ENCODE measurements at regions not wholly inside any gene's neighbourhood (a gene's known extent, or its start where the extent isn't known, plus 50 kb on each side); places are given as distances from the start of the nearest gene placed in this dataset.

DNA sequence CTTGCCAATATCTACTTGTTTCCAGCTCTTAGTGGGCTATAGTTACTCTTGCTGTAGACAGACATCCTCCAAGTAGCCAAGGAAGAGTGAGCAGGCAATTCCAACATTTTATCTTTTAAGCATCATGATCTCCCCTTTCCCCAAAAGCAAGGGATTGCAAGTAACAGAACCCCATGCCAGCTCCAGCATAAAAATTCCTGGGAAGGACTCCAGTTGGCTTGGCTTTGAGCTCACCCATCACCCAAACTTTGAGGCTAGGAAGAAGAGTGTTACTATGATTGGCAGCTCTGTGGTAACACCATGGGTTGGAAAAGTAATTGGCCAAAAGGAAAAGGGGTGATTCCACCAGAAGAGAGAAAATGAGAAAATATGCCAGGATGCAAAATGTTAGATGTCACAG lies 1086.4 kb upstream of the RBFOX1 start:
- Histone ChIP-seq H3K36me3 (ENCODE audit: control insufficient read depth in 2 of 2, insufficient read depth in 2 of 2, low read length in 2 of 2) (no peaks in the 10 kb centered on the region), H3K9me3 (ENCODE audit: control insufficient read depth in 2 of 2, low read length in 2 of 2) (no peaks in the 10 kb centered on the region), H3K27ac (ENCODE audit: low read depth in 2 of 2, low read length in 2 of 2) (no peak overlapping the region), H3K4me3 (ENCODE audit: low read length in 2 of 2) (no peak overlapping the region), H3K4me1 (ENCODE audit: control insufficient read depth in 2 of 2, insufficient read depth in 2 of 2, low read length in 2 of 2) (no peaks in the 10 kb centered on the region), H3K9ac (ENCODE audit: low read depth in 1 of 2, low read length in 2 of 2) (no peak overlapping the region), H3K27me3 (ENCODE audit: control insufficient read depth in 2 of 2, insufficient read depth in 2 of 2, low read length in 2 of 2) (no peaks in the 10 kb centered on the region)

DNA sequence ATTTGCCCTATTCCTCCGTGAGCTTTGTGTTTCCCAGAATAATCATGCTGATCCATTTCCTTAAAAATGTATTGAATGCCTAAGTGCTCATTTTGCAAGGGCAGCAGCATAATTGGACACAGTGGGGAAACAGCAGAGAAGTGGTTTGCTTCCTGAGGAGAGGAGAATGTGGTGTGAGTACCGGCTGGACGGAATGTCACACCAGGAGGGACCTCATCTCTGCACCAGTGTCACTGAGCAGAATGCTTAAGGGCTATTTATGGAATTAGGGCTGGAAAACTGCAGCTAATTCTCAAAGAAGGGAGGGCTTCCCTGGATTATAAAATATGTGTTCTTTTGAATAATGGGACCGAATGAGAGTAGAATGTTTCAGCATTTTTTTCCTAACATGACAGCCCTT lies 1100.6 kb upstream of the RBFOX1 start:
- Histone ChIP-seq H3K27ac (ENCODE audit: low read depth in 2 of 2, low read length in 2 of 2) (no peak overlapping the region), H3K9ac (ENCODE audit: low read depth in 1 of 2, low read length in 2 of 2) (no peak overlapping the region), H3K4me1 (ENCODE audit: control insufficient read depth in 2 of 2, insufficient read depth in 2 of 2, low read length in 2 of 2) (no peaks in the 10 kb centered on the region), H3K4me3 (ENCODE audit: low read length in 2 of 2) (no peak overlapping the region), H3K36me3 (ENCODE audit: control insufficient read depth in 2 of 2, insufficient read depth in 2 of 2, low read length in 2 of 2) (no peaks in the 10 kb centered on the region), H3K27me3 (ENCODE audit: control insufficient read depth in 2 of 2, insufficient read depth in 2 of 2, low read length in 2 of 2) (no peaks in the 10 kb centered on the region), H3K9me3 (ENCODE audit: control insufficient read depth in 2 of 2, low read length in 2 of 2) (no peaks in the 10 kb centered on the region)

DNA sequence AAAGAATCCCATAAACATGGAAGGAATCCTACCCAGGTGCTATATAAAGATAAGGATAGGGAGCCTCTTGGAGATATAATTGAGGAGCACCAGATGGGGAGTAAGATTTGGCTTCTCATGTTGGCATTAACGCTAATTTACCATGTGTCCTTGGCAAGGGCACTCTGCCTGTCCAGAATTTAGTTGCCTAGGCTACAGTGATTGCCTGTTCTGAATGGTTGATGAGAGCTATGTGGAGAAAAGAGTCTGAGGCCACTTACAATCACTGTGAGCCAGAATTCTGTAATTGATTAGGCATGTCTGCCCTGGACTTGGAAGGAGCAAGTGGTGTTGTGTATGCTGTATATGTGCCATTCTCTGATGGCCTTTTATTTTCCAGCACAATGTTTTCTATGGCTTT lies 1101.2 kb upstream of the RBFOX1 start:
- no peaks in the 10 kb centered on the region for H3K4me1 ChIP-seq (ENCODE audit: control insufficient read depth in 2 of 2, insufficient read depth in 2 of 2, low read length in 2 of 2)
- H3K9ac ChIP-seq (ENCODE audit: low read depth in 1 of 2, low read length in 2 of 2) = no peak overlapping the region
- no peaks in the 10 kb centered on the region for H3K27me3 ChIP-seq (ENCODE audit: control insufficient read depth in 2 of 2, insufficient read depth in 2 of 2, low read length in 2 of 2)
- no peak overlapping the region for H3K27ac ChIP-seq (ENCODE audit: low read depth in 2 of 2, low read length in 2 of 2)
- no peaks in the 10 kb centered on the region for H3K9me3 ChIP-seq (ENCODE audit: control insufficient read depth in 2 of 2, low read length in 2 of 2)
- no peak overlapping the region for H3K4me3 ChIP-seq (ENCODE audit: low read length in 2 of 2)
- no peaks in the 10 kb centered on the region for H3K36me3 ChIP-seq (ENCODE audit: control insufficient read depth in 2 of 2, insufficient read depth in 2 of 2, low read length in 2 of 2)

DNA sequence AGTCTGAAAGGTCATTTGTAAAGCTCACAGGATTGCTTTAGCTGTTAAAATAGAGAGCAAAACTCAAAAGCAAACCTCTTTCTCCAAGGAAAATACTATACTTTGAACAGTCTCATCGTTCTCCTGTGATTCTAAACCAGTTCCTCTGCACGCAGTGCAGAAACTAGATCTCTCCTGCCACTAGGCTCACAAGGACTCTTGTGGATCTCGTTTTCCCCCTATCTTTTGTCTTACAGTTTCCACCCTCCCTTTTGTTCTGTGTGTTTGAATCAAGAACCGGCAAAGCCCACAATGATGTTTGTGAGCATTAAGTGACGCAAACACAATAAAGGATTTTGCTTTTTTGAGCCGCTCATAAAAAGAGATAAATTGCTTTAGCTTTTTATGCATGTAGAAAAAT lies 1103.5 kb upstream of the RBFOX1 start:
- Histone ChIP-seq H3K27ac (ENCODE audit: low read depth in 2 of 2, low read length in 2 of 2) (no peak overlapping the region), H3K36me3 (ENCODE audit: control insufficient read depth in 2 of 2, insufficient read depth in 2 of 2, low read length in 2 of 2) (no peaks in the 10 kb centered on the region), H3K27me3 (ENCODE audit: control insufficient read depth in 2 of 2, insufficient read depth in 2 of 2, low read length in 2 of 2) (no peaks in the 10 kb centered on the region), H3K4me1 (ENCODE audit: control insufficient read depth in 2 of 2, insufficient read depth in 2 of 2, low read length in 2 of 2) (no peaks in the 10 kb centered on the region), H3K9ac (ENCODE audit: low read depth in 1 of 2, low read length in 2 of 2) (no peak overlapping the region), H3K4me3 (ENCODE audit: low read length in 2 of 2) (no peak overlapping the region), H3K9me3 (ENCODE audit: control insufficient read depth in 2 of 2, low read length in 2 of 2) (no peaks in the 10 kb centered on the region)

DNA sequence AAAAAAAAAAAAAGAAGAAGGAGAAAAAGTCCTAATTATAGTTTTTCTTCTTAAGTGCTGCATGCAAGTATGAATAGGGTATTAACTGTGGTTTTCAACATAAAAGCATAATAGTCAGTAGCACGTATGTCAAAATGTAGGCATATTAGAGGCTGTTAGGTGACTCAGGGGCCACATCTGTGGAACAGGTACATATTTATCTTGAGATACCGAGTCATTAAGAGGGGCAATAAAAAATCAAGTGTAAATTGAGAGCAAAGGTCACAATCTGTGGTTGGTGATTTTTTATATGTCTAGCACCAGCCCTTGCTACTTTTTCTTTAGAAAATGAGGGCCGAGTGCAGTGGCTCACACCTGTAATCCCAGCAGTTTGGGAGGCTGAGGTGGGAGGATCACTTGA lies 1113.8 kb upstream of the RBFOX1 start:
- no peaks in the 10 kb centered on the region for H3K9me3 ChIP-seq (ENCODE audit: control insufficient read depth in 2 of 2, low read length in 2 of 2)
- H3K9ac ChIP-seq (ENCODE audit: low read depth in 1 of 2, low read length in 2 of 2) = no peak overlapping the region
- no peaks in the 10 kb centered on the region for H3K36me3 ChIP-seq (ENCODE audit: control insufficient read depth in 2 of 2, insufficient read depth in 2 of 2, low read length in 2 of 2)
- no peaks in the 10 kb centered on the region for H3K27me3 ChIP-seq (ENCODE audit: control insufficient read depth in 2 of 2, insufficient read depth in 2 of 2, low read length in 2 of 2)
- peak overlapping the region in 1 of 2 donors; percentile 7 for H3K4me3 ChIP-seq (ENCODE audit: low read length in 2 of 2)
- H3K4me1 ChIP-seq (ENCODE audit: control insufficient read depth in 2 of 2, insufficient read depth in 2 of 2, low read length in 2 of 2) = peaks cover 3 to 4% of the 10 kb centered on the region in 2 donors
- H3K27ac ChIP-seq (ENCODE audit: low read depth in 2 of 2, low read length in 2 of 2) = no peak overlapping the region

DNA sequence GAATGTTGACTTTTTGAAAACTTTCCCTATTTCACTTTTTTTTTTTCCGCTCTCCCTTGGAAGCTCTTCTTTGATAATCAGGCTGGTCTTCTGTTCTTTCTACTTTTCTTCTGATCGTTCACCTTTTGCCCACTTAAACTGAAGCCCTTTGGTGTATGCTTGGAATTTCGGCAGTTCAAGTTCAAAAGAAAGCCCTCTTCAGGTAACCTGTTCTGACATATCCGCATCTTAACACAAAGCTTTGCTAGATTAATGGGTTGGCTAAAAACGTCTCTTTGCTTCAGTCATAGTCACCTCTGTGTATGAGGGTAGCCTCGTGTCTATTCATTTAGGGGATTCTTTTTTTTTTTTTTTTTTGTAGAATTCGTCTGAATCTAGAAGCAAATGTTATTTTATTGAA lies 1115.8 kb upstream of the RBFOX1 start:
- Histone ChIP-seq H3K36me3 (ENCODE audit: control insufficient read depth in 2 of 2, insufficient read depth in 2 of 2, low read length in 2 of 2) (no peaks in the 10 kb centered on the region), H3K27me3 (ENCODE audit: control insufficient read depth in 2 of 2, insufficient read depth in 2 of 2, low read length in 2 of 2) (no peaks in the 10 kb centered on the region), H3K9me3 (ENCODE audit: control insufficient read depth in 2 of 2, low read length in 2 of 2) (no peaks in the 10 kb centered on the region), H3K4me1 (ENCODE audit: control insufficient read depth in 2 of 2, insufficient read depth in 2 of 2, low read length in 2 of 2) (peaks cover 3 to 4% of the 10 kb centered on the region in 2 donors), H3K4me3 (ENCODE audit: low read length in 2 of 2) (no peak overlapping the region), H3K27ac (ENCODE audit: low read depth in 2 of 2, low read length in 2 of 2) (no peak overlapping the region), H3K9ac (ENCODE audit: low read depth in 1 of 2, low read length in 2 of 2) (no peak overlapping the region)

DNA sequence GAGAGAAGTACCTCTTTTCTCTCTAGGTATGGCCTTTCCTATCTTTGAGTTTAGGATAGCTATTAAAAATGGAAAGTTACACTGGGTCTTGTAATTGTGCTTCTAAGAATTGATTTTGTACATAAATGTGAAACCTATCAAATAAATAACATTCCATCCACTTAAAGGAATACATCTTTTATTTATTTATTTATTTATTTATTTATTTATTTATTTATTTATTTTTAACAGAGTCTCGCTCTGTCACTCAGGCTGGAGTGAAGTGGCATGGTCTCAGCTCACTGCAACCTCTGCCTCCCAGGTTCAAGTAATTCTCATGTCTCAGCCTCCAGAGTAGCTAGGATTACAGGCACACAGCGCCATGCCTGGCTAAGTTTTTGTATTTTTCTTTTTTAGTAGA lies 1114.0 kb upstream of the EEF2KMT start:
- H3K27ac ChIP-seq (ENCODE audit: low read depth in 2 of 2, low read length in 2 of 2) = no peak overlapping the region
- no peak overlapping the region for H3K9ac ChIP-seq (ENCODE audit: low read depth in 1 of 2, low read length in 2 of 2)
- H3K4me3 ChIP-seq (ENCODE audit: low read length in 2 of 2) = no peak overlapping the region
- no peaks in the 10 kb centered on the region for H3K9me3 ChIP-seq (ENCODE audit: control insufficient read depth in 2 of 2, low read length in 2 of 2)
- no peaks in the 10 kb centered on the region for H3K27me3 ChIP-seq (ENCODE audit: control insufficient read depth in 2 of 2, insufficient read depth in 2 of 2, low read length in 2 of 2)
- peaks cover 6 to 7% of the 10 kb centered on the region in 2 donors for H3K4me1 ChIP-seq (ENCODE audit: control insufficient read depth in 2 of 2, insufficient read depth in 2 of 2, low read length in 2 of 2)
- no peaks in the 10 kb centered on the region for H3K36me3 ChIP-seq (ENCODE audit: control insufficient read depth in 2 of 2, insufficient read depth in 2 of 2, low read length in 2 of 2)

DNA sequence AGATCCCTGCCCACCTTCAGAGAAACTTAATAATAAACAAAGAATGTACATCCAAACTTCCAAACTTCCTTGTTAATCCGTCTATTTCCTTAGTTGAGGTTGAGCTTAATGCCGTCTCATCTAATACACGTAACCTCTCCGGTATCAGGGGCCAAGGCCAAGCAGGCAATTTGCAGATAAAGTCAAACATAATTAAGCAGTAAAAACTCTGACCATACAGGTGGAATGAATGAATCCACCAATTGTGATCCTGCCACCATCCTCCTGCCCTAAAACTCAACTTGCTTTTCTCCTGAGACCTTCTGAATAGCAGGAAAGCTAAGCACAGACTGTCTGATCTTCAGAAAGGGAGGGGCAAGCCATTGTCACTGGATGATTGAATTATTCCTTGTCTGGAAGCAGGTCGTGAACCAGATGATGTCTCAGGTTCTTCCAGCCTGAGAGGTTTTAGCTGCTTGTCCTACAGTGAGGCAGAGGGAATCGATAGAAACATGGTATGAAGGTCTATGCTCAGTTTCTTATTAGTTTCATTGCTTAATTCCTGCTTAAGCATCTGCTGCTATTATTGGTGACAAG lies 1111.8 kb upstream of the EEF2KMT start:
- Histone ChIP-seq H3K9ac (ENCODE audit: low read depth in 1 of 2, low read length in 2 of 2) (no peak overlapping the region), H3K27ac (ENCODE audit: low read depth in 2 of 2, low read length in 2 of 2) (peak overlapping the region in 1 of 2 donors; percentile 51), H3K4me1 (ENCODE audit: control insufficient read depth in 2 of 2, insufficient read depth in 2 of 2, low read length in 2 of 2) (peaks cover 6 to 7% of the 10 kb centered on the region in 2 donors), H3K36me3 (ENCODE audit: control insufficient read depth in 2 of 2, insufficient read depth in 2 of 2, low read length in 2 of 2) (no peaks in the 10 kb centered on the region), H3K27me3 (ENCODE audit: control insufficient read depth in 2 of 2, insufficient read depth in 2 of 2, low read length in 2 of 2) (no peaks in the 10 kb centered on the region), H3K4me3 (ENCODE audit: low read length in 2 of 2) (peak overlapping the region in 1 of 2 donors; percentile 7), H3K9me3 (ENCODE audit: control insufficient read depth in 2 of 2, low read length in 2 of 2) (no peaks in the 10 kb centered on the region)

DNA sequence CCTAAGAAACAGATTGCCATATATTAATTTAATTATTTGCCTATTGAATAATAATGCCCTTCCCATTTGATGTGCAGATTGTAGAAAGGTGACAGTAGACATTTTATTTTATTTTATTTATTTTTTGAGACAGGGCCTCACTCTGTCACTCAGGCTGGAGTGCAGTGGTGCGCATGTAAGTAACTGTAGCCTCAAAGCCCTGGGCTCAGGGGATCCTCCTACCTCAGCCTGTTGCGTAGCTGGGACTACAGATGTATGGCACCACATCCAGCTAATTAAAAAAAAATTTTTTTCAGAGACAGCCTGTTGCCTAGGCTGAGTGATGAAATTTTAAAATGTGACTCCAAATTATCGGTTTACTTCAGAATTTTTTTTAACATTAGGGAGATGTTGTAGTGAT lies 1110.0 kb upstream of the EEF2KMT start:
- H3K4me3 ChIP-seq (ENCODE audit: low read length in 2 of 2) = no peak overlapping the region
- H3K9ac ChIP-seq (ENCODE audit: low read depth in 1 of 2, low read length in 2 of 2) = no peak overlapping the region

DNA sequence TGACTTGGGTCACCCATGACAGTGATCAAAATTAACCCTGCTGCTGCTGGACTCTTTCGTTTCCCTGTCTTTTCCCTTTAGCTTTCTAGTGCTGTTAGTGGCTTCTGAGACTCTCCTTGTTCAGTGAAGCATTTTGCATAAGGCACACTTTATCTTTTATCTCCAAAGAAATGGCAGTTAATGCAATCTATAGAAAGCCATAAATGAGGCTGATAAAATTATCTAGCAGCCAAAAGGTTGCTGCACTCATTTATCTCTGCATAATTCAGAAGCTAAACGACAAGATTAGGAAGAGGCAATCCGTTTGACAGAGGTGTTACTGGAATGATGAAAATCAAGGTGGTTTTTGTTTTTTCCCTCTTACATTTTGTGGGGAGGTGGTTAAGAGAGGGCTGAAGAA lies 1109.5 kb upstream of the EEF2KMT start:
- H3K36me3 ChIP-seq (ENCODE audit: control insufficient read depth in 2 of 2, insufficient read depth in 2 of 2, low read length in 2 of 2) = no peaks in the 10 kb centered on the region
- H3K9me3 ChIP-seq (ENCODE audit: control insufficient read depth in 2 of 2, low read length in 2 of 2) = peaks cover 0 to 4% of the 10 kb centered on the region in 2 donors
- H3K27ac ChIP-seq (ENCODE audit: low read depth in 2 of 2, low read length in 2 of 2) = no peak overlapping the region
- H3K27me3 ChIP-seq (ENCODE audit: control insufficient read depth in 2 of 2, insufficient read depth in 2 of 2, low read length in 2 of 2) = no peaks in the 10 kb centered on the region
- H3K4me3 ChIP-seq (ENCODE audit: low read length in 2 of 2) = no peak overlapping the region
- no peak overlapping the region for H3K9ac ChIP-seq (ENCODE audit: low read depth in 1 of 2, low read length in 2 of 2)
- peaks cover 6 to 7% of the 10 kb centered on the region in 2 donors for H3K4me1 ChIP-seq (ENCODE audit: control insufficient read depth in 2 of 2, insufficient read depth in 2 of 2, low read length in 2 of 2)

More for the DNA sequence above, 1110.0 kb upstream of the EEF2KMT start:
- no peak overlapping the region for H3K27ac ChIP-seq (ENCODE audit: low read depth in 2 of 2, low read length in 2 of 2)
- peaks cover 0 to 4% of the 10 kb centered on the region in 2 donors for H3K9me3 ChIP-seq (ENCODE audit: control insufficient read depth in 2 of 2, low read length in 2 of 2)
- H3K27me3 ChIP-seq (ENCODE audit: control insufficient read depth in 2 of 2, insufficient read depth in 2 of 2, low read length in 2 of 2) = no peaks in the 10 kb centered on the region
- no peaks in the 10 kb centered on the region for H3K36me3 ChIP-seq (ENCODE audit: control insufficient read depth in 2 of 2, insufficient read depth in 2 of 2, low read length in 2 of 2)
- H3K4me1 ChIP-seq (ENCODE audit: control insufficient read depth in 2 of 2, insufficient read depth in 2 of 2, low read length in 2 of 2) = peaks cover 6 to 7% of the 10 kb centered on the region in 2 donors

DNA sequence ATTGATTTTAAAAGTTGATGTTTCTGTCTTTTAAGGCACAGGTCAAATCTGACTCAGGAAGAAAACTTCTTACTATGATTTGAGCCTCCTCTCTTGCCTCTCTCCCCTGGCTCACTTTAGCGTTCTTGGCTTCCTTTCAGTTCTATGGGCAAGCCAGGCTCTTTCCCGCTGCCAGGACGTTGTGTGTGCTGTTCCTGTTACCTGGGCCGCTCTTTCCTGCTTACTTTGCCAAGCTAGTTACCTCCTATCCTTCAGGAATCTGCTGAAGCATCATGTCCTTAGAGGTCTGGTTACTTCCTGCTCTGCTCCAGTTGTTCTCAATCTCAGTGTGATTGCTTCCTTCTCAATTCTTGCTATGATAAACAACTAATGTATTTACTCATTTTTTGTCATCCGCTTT lies 1108.5 kb upstream of the EEF2KMT start:
- Histone ChIP-seq H3K27me3 (ENCODE audit: control insufficient read depth in 2 of 2, insufficient read depth in 2 of 2, low read length in 2 of 2) (no peaks in the 10 kb centered on the region), H3K9me3 (ENCODE audit: control insufficient read depth in 2 of 2, low read length in 2 of 2) (peaks cover 0 to 4% of the 10 kb centered on the region in 2 donors), H3K4me1 (ENCODE audit: control insufficient read depth in 2 of 2, insufficient read depth in 2 of 2, low read length in 2 of 2) (peaks cover 6 to 7% of the 10 kb centered on the region in 2 donors), H3K4me3 (ENCODE audit: low read length in 2 of 2) (no peak overlapping the region), H3K9ac (ENCODE audit: low read depth in 1 of 2, low read length in 2 of 2) (no peak overlapping the region), H3K36me3 (ENCODE audit: control insufficient read depth in 2 of 2, insufficient read depth in 2 of 2, low read length in 2 of 2) (no peaks in the 10 kb centered on the region), H3K27ac (ENCODE audit: low read depth in 2 of 2, low read length in 2 of 2) (no peak overlapping the region)
